ENCODE measurements at regions not wholly inside any gene's neighbourhood (a gene's known extent, or its start where the extent isn't known, plus 50 kb on each side); places are given as distances from the start of the nearest gene placed in this dataset.

DNA sequence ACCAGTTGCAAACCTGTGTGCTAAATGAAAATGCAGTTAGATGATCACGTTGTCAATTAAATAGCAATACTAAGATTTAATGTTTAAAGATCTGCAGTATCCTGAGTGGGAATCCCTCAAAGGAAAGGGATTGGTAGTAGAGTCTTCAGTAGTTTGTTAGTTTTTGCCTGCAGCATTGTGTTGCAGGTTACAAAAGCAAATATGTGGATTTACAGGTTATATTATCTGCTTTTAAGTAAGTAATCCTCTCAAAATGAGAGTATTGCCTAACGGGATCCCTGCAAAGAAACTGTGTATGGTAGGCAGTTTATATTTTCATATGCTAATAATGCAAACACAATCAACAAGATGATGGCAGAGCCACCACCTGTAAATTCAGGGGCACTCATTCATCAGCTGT, 72.2 kb upstream of the OSBPL8 start:
- no peak overlapping the region for H3K4me3 Mint-ChIP-seq
- peaks cover 34% of the 10 kb centered on the region for H3K4me1 Mint-ChIP-seq
- H3K36me3 Mint-ChIP-seq: no peaks in the 10 kb centered on the region
- DNase-seq (ENCODE audit: low spot score) (no peak), ATAC-seq (no peak)
- ChIA-PET POLR2A (no interaction called here), CTCF (interaction anchor here (1.4 to 2.4 kb wide), 5 partner anchors 107 to 379 kb away, joined by 3 to 16 read pairs (median 11); no protein-coding TSS in a partner anchor)
- TF ChIP-seq TCF7 (CRISPR knock-in tag; IDR thresholded peaks at IDR 0.05; ENCODE audit: low read depth) (no peak), FOXK1 (CRISPR knock-in tag; IDR thresholded peaks at IDR 0.05) (no peak), ZNF671 (CRISPR knock-in tag; IDR thresholded peaks at IDR 0.05) (no peak), MXD4 (CRISPR knock-in tag; IDR thresholded peaks at IDR 0.05; ENCODE audit: borderline replicate concordance) (no peak), ZNF423 (CRISPR knock-in tag; IDR thresholded peaks at IDR 0.05) (no peak), RELA (CRISPR knock-in tag; IDR thresholded peaks at IDR 0.05; ENCODE audit: borderline replicate concordance) (no peak), TEAD1 (CRISPR knock-in tag; IDR thresholded peaks at IDR 0.05) (no peak)
- TF ChIP-seq, protein P1, sequence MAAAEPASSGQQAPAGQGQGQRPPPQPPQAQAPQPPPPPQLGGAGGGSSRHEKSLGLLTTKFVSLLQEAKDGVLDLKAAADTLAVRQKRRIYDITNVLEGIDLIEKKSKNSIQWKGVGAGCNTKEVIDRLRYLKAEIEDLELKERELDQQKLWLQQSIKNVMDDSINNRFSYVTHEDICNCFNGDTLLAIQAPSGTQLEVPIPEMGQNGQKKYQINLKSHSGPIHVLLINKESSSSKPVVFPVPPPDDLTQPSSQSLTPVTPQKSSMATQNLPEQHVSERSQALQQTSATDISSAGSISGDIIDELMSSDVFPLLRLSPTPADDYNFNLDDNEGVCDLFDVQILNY (CRISPR knock-in tag; IDR thresholded peaks at IDR 0.05): no peak
- TF ChIP-seq, protein P2, sequence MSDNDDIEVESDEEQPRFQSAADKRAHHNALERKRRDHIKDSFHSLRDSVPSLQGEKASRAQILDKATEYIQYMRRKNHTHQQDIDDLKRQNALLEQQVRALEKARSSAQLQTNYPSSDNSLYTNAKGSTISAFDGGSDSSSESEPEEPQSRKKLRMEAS (CRISPR knock-in tag; IDR thresholded peaks at IDR 0.05): no peak
- TF ChIP-seq, protein P3, sequence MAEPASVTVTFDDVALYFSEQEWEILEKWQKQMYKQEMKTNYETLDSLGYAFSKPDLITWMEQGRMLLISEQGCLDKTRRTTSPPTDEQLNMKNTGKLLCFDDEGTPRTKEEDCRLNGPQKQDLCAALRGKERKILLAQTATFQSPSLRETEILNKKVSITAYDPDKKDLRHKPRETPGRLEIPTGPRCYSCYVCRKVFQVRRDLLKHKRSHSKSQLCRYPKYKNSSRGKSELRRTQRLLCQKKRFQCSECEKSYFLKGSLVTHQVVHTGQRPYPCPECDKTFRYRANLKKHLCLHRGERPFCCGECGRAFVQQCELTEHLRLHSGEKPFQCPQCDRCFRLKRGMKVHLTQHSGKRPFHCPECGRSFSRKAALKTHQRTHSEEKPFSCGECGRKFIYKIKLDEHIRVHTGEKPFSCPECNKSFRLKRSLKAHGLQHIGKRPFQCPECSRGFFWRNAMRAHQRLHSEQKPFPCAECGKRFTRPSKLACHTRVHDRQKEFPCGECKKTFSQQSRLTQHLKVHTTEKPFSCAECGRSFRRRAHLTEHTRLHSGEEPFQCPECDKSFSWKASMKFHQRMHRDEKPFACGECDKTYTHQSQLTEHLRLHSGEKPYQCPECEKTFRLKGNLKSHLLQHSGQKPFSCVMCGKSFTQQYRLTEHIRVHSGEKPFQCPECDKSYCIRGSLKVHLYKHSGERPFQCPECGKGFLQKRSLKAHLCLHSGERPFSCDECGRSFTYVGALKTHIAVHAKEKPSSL (CRISPR knock-in tag; conservative IDR thresholded peaks at IDR 0.05): no peak
- H3K27ac Mint-ChIP-seq: no peak overlapping the region
- no peaks in the 10 kb centered on the region for H3K27me3 Mint-ChIP-seq (ENCODE audit: low read depth)
- no peaks in the 10 kb centered on the region for H3K9me3 Mint-ChIP-seq

DNA sequence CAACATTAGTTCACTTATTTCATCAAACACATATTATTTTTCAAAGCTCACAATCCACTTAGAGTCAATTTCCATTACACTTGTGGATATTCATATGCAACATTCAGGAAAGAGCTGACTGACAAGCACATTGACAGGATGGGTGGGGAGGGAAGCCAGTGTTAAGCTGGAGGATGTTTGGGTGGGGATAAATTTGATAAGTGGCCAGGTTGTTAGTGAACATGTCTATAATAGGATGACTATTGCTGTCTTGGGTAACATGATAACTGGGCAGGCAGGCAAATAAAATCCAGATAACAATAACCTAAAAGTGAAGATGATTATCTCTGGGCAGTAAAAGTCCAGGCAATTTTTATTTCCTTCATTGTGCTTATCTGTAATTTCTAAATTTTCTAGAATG, 73.8 kb upstream of the OSBPL8 start:
- H3K27ac Mint-ChIP-seq: no peak overlapping the region
- H3K36me3 Mint-ChIP-seq: no peaks in the 10 kb centered on the region
- TF ChIP-seq, protein P4, sequence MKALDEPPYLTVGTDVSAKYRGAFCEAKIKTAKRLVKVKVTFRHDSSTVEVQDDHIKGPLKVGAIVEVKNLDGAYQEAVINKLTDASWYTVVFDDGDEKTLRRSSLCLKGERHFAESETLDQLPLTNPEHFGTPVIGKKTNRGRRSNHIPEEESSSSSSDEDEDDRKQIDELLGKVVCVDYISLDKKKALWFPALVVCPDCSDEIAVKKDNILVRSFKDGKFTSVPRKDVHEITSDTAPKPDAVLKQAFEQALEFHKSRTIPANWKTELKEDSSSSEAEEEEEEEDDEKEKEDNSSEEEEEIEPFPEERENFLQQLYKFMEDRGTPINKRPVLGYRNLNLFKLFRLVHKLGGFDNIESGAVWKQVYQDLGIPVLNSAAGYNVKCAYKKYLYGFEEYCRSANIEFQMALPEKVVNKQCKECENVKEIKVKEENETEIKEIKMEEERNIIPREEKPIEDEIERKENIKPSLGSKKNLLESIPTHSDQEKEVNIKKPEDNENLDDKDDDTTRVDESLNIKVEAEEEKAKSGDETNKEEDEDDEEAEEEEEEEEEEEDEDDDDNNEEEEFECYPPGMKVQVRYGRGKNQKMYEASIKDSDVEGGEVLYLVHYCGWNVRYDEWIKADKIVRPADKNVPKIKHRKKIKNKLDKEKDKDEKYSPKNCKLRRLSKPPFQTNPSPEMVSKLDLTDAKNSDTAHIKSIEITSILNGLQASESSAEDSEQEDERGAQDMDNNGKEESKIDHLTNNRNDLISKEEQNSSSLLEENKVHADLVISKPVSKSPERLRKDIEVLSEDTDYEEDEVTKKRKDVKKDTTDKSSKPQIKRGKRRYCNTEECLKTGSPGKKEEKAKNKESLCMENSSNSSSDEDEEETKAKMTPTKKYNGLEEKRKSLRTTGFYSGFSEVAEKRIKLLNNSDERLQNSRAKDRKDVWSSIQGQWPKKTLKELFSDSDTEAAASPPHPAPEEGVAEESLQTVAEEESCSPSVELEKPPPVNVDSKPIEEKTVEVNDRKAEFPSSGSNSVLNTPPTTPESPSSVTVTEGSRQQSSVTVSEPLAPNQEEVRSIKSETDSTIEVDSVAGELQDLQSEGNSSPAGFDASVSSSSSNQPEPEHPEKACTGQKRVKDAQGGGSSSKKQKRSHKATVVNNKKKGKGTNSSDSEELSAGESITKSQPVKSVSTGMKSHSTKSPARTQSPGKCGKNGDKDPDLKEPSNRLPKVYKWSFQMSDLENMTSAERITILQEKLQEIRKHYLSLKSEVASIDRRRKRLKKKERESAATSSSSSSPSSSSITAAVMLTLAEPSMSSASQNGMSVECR (CRISPR knock-in tag; IDR thresholded peaks at IDR 0.05; ENCODE audit: borderline replicate concordance): no peak
- TF ChIP-seq HMGA2 (CRISPR knock-in tag; IDR thresholded peaks at IDR 0.05): no peak
- no peak for TF ChIP-seq GTF2I (CRISPR knock-in tag; conservative IDR thresholded peaks at IDR 0.05)
- no peak for TF ChIP-seq ZNF423 (CRISPR knock-in tag; IDR thresholded peaks at IDR 0.05)
- TF ChIP-seq JAZF1 (CRISPR knock-in tag; IDR thresholded peaks at IDR 0.05): no peak
- TF ChIP-seq, protein P5, sequence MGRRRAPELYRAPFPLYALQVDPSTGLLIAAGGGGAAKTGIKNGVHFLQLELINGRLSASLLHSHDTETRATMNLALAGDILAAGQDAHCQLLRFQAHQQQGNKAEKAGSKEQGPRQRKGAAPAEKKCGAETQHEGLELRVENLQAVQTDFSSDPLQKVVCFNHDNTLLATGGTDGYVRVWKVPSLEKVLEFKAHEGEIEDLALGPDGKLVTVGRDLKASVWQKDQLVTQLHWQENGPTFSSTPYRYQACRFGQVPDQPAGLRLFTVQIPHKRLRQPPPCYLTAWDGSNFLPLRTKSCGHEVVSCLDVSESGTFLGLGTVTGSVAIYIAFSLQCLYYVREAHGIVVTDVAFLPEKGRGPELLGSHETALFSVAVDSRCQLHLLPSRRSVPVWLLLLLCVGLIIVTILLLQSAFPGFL (CRISPR knock-in tag; IDR thresholded peaks at IDR 0.05; ENCODE audit: borderline replicate concordance): no peak
- TF ChIP-seq, protein P6, sequence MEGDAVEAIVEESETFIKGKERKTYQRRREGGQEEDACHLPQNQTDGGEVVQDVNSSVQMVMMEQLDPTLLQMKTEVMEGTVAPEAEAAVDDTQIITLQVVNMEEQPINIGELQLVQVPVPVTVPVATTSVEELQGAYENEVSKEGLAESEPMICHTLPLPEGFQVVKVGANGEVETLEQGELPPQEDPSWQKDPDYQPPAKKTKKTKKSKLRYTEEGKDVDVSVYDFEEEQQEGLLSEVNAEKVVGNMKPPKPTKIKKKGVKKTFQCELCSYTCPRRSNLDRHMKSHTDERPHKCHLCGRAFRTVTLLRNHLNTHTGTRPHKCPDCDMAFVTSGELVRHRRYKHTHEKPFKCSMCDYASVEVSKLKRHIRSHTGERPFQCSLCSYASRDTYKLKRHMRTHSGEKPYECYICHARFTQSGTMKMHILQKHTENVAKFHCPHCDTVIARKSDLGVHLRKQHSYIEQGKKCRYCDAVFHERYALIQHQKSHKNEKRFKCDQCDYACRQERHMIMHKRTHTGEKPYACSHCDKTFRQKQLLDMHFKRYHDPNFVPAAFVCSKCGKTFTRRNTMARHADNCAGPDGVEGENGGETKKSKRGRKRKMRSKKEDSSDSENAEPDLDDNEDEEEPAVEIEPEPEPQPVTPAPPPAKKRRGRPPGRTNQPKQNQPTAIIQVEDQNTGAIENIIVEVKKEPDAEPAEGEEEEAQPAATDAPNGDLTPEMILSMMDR (IDR thresholded peaks at IDR 0.05): no peak
- TF ChIP-seq, protein P7, sequence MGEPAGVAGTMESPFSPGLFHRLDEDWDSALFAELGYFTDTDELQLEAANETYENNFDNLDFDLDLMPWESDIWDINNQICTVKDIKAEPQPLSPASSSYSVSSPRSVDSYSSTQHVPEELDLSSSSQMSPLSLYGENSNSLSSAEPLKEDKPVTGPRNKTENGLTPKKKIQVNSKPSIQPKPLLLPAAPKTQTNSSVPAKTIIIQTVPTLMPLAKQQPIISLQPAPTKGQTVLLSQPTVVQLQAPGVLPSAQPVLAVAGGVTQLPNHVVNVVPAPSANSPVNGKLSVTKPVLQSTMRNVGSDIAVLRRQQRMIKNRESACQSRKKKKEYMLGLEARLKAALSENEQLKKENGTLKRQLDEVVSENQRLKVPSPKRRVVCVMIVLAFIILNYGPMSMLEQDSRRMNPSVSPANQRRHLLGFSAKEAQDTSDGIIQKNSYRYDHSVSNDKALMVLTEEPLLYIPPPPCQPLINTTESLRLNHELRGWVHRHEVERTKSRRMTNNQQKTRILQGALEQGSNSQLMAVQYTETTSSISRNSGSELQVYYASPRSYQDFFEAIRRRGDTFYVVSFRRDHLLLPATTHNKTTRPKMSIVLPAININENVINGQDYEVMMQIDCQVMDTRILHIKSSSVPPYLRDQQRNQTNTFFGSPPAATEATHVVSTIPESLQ (CRISPR knock-in tag; IDR thresholded peaks at IDR 0.05): no peak
- TF ChIP-seq, protein P8, sequence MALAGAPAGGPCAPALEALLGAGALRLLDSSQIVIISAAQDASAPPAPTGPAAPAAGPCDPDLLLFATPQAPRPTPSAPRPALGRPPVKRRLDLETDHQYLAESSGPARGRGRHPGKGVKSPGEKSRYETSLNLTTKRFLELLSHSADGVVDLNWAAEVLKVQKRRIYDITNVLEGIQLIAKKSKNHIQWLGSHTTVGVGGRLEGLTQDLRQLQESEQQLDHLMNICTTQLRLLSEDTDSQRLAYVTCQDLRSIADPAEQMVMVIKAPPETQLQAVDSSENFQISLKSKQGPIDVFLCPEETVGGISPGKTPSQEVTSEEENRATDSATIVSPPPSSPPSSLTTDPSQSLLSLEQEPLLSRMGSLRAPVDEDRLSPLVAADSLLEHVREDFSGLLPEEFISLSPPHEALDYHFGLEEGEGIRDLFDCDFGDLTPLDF (CRISPR knock-in tag; IDR thresholded peaks at IDR 0.05): no peak
- no peaks in the 10 kb centered on the region for H3K9me3 Mint-ChIP-seq
- no peak overlapping the region; the same call in 1 of the 2 replicates for H3K4me3 Mint-ChIP-seq
- no peaks in the 10 kb centered on the region for H3K27me3 Mint-ChIP-seq (ENCODE audit: low read depth)
- no peak for ATAC-seq
- ChIA-PET POLR2A (no interaction called here), CTCF (interaction anchor here (0.8 to 2.5 kb wide), 3 partner anchors 12 to 378 kb away, joined by 3 to 10 read pairs (median 9); no protein-coding TSS in a partner anchor)
- peaks cover 34% of the 10 kb centered on the region for H3K4me1 Mint-ChIP-seq
- DNase-seq (ENCODE audit: low spot score): no peak
